B cell (primary cell): ENCODE measurements at regions not wholly inside any gene's neighbourhood (a gene's known extent, or its start where the extent isn't known, plus 50 kb on each side); places are given as distances from the start of the nearest gene placed in this dataset.

ENCODE experiments used
- EZH2 ChIP-seq: IDR thresholded peaks from 2 replicates; pipeline ENCODE4 v1.6.1; 2012; ENCODE audit warnings: borderline replicate concordance, low read depth, mild to moderate bottlenecking, moderate library complexity, low read length; ENCODE audit not compliant: insufficient read depth, poor library complexity, severe bottlenecking
- TF ChIP-seq, protein P1 (sequence below): fragments of 200-600 bp; IDR thresholded peaks from one replicate; pipeline ENCODE4 v1.8.0; 2022; ENCODE audit warnings: antibody characterized with exemption, mild to moderate bottlenecking

- TF ChIP-seq, protein P1, sequence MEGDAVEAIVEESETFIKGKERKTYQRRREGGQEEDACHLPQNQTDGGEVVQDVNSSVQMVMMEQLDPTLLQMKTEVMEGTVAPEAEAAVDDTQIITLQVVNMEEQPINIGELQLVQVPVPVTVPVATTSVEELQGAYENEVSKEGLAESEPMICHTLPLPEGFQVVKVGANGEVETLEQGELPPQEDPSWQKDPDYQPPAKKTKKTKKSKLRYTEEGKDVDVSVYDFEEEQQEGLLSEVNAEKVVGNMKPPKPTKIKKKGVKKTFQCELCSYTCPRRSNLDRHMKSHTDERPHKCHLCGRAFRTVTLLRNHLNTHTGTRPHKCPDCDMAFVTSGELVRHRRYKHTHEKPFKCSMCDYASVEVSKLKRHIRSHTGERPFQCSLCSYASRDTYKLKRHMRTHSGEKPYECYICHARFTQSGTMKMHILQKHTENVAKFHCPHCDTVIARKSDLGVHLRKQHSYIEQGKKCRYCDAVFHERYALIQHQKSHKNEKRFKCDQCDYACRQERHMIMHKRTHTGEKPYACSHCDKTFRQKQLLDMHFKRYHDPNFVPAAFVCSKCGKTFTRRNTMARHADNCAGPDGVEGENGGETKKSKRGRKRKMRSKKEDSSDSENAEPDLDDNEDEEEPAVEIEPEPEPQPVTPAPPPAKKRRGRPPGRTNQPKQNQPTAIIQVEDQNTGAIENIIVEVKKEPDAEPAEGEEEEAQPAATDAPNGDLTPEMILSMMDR, result no peak
- TF ChIP-seq EZH2, result no peak
Measured at GRCh38 chr6:9405825-9406224, 970.5 kb upstream of the SLC35B3 start.
